ENCODE measurements at regions not wholly inside any gene's neighbourhood (a gene's known extent, or its start where the extent isn't known, plus 50 kb on each side); places are given as distances from the start of the nearest gene placed in this dataset.
"Not testable (repeated sequence)": the region's sequence is repeated elsewhere in the genome, so short reads cannot be mapped to it uniquely, and the experiment has no call there.

DNA sequence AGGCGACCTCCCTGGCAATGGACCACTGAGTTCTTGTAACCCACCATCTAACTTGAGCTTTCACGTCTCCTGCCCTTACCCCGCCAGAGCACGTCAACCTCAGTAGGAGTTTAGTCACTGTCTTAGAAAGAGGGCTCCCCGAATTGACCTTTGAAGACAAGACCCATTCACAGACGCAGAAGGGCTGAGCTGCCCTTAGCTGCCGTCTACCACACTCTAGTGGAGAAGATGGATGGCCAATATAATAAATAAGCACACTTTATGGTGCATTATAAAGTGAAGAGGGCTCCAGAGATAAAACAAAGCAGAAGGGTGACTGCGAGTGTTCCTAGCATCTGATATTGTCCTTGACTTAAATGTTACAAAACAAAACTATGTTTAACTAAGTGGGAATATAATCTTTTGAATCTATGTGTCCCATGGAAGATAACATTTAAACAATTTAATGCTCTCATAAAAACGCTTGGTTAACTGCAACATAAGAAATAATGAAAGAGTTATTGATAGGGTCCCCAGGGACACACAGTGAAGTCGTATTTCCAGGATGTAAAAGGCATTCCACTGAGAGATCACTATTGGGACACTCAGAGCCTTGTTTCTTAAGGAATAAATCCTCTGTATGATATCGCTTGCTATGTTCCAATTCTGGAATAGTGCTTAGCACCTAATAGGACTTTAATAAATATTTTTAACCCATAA is 261.1 kb downstream of the THBS2 start:
- TF ChIP-seq, protein P1, sequence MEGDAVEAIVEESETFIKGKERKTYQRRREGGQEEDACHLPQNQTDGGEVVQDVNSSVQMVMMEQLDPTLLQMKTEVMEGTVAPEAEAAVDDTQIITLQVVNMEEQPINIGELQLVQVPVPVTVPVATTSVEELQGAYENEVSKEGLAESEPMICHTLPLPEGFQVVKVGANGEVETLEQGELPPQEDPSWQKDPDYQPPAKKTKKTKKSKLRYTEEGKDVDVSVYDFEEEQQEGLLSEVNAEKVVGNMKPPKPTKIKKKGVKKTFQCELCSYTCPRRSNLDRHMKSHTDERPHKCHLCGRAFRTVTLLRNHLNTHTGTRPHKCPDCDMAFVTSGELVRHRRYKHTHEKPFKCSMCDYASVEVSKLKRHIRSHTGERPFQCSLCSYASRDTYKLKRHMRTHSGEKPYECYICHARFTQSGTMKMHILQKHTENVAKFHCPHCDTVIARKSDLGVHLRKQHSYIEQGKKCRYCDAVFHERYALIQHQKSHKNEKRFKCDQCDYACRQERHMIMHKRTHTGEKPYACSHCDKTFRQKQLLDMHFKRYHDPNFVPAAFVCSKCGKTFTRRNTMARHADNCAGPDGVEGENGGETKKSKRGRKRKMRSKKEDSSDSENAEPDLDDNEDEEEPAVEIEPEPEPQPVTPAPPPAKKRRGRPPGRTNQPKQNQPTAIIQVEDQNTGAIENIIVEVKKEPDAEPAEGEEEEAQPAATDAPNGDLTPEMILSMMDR (IDR thresholded peaks at IDR 0.05; ENCODE audit: low read depth, low read length), result no peak
- no peak overlapping the region for H3K4me3 ChIP-seq (ENCODE audit: low read depth, low read length)

DNA sequence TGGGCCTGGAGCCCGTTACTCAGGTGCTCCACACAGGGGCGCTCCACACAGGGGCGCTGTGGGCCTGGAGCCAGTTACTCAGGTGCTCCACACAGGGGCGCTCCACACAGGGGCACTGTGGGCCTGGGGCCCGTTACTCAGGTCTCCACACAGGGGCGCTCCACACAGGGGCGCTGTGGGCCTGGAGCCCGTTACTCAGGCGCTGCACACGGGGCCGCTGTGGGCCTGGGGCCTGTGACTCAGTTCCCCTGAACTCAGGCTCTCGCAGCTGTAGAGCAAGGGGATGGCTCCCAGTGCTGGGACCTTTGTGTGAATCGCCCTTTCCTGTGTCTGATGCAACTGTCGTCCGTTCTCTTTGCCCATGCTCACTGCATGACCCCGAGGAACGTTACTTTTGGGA is 262.0 kb downstream of the THBS2 start:
- not testable (repeated sequence) for H3K4me3 ChIP-seq (ENCODE audit: low read depth, low read length)

DNA sequence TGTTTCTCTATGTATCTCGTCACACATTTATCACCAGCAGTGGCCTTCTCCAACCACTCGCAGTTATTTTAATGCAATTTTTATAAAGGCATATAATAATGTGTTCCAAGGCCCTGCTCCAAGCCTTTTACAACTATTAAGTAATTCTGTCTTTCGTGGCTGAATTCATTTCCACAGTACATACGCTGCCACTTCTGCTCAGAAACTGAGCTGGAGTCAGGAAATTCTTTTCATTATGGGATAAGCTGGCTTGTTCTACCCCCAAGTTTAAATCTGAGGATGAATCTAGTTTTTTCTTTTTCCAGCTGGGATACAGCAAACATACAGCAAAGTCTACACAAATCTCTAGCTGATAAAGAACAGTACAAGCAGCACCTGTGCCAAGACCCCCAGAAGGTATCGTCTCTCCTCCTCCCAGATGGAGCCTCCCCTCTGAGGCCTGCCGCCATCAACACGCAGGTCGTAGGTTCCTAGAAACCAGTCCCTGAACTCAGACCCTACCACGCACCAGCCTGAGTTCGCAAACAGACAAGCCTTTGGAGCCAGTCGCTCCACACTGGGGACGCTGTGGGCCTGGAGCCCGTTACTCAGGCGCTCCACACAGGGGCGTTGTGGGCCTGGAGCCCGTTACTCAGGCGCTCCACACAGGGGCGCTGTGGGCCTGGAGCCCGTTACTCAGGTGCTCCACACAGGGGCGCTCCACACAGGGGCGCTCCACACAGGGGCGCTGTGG is 263.5 kb downstream of the THBS2 start:
- TF ChIP-seq, protein P1 (IDR thresholded peaks at IDR 0.05; ENCODE audit: low read depth, low read length), result no peak

DNA sequence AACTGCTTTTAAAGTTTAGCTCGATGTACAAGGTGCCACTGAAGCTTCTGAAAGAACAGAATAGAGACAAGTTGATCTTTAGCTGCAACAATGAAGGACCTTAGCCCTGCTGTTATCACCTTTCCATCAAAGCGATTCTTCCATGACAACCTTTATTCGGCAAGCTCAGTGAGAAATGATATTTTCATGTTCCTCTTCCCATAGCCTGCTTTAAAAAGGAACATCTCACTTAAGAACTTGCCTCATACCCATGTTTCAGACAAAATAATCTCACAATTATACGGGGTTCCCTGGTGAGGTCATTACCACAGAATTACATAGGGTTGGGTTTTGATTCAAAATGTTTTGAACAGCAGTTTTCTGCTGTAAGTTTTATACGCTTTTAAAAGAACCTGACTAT is 264.2 kb downstream of the THBS2 start:
- TF ChIP-seq, protein P1 (IDR thresholded peaks at IDR 0.05; ENCODE audit: low read depth, low read length), result no peak
- H3K4me3 ChIP-seq (ENCODE audit: low read depth, low read length), result no peak overlapping the region

More for the DNA sequence above, 263.5 kb downstream of the THBS2 start:
- no peak overlapping the region for H3K4me3 ChIP-seq (ENCODE audit: low read depth, low read length)

DNA sequence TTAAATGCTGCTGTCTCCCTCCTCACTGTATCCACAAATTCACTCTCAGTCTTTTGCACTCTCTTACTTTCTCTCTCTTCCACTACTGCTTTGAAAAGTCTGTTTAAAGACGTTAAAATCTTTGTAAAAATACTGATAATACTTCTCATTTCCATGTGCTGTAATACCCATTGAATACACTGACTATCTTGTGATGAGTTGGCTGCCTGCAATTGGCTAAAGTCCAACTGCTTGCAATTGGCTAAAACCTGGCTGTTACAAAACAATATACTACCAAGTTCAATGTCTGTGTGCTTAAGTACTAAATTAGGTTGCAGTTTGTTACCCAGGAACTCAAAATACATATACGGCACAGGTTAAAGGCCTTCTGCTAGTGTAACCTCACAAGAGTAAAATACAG is 264.8 kb downstream of the THBS2 start:
- H3K4me3 ChIP-seq (ENCODE audit: low read depth, low read length), result no peak overlapping the region
- TF ChIP-seq, protein P1 (IDR thresholded peaks at IDR 0.05; ENCODE audit: low read depth, low read length), result no peak

DNA sequence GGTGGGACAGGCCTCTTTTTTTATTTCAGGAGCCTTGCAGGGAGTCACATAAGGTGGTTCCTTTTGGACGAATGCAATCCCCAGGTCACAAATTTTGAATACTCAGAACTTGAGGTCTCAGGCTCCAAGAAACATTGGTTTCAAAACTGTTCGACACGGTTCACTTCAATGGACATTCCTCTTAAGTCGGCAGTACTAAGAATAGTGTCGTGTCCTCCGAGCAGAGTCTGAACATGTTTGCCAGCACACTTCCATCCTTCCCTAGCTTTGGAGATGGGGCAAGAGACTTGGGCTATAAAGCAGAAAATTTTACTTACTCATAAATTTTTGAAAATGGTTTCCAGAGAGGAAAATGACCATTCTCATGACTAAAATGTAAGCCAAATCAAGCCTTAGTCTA is 265.4 kb downstream of the THBS2 start:
- no peak overlapping the region for H3K4me3 ChIP-seq (ENCODE audit: low read depth, low read length)
- TF ChIP-seq, protein P1 (IDR thresholded peaks at IDR 0.05; ENCODE audit: low read depth, low read length), result no peak

DNA sequence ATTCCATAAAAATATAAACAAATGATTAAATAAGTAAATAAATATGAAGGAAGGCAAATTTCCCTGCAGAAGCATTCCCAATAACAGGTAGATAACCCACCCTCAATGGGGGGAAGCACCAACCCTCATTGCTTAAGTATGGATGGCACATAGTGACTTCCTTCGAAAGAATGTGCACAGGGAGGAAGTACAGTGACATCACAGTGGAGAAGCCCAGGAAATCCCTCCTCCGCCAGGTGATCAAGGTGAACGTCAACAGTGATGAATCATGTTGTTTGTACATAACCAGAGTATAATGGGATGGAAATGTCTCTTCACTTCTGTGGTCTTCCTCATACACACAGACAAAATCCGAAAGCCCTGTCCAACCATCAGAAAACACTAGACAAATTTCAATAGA is 267.9 kb downstream of the THBS2 start:
- no peak overlapping the region for H3K4me3 ChIP-seq (ENCODE audit: low read depth, low read length)
- TF ChIP-seq, protein P1 (IDR thresholded peaks at IDR 0.05; ENCODE audit: low read depth, low read length), result no peak
